ENCODE measurements at regions not wholly inside any gene's neighbourhood (a gene's known extent, or its start where the extent isn't known, plus 50 kb on each side); places are given as distances from the start of the nearest gene placed in this dataset.
"Not testable (repeated sequence)": the region's sequence is repeated elsewhere in the genome, so short reads cannot be mapped to it uniquely, and the experiment has no call there.

DNA sequence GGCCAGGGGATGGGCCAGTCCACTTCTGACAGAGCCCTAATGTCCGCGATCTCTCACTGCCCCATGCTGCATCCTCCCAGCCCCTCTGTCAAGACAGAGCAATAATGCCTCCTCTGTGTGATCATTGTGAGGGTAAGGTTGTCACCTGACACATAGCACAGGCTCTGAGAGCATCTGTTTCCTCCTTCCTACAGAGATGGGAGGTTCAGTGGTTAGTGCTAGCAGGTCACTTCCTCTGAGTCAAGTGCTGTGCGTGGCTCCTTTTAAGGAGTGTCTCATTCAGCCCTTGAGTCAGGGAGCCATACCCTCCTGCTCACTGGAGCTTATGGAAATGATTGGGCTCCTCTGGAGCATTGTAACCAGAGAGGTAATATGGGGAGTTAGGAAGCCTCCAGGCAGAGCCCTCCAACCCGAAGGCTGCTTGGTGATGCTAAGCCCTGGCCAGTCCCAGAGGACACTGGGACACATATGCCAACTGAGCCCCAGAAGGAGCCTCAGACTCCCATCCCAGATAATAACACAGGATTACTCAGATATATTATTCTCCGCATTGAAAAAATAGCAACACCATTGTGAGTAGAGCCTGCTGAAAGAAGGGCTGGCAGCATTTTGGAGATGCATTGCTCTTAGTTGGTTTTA is 189.0 kb downstream of the GALNT1 start:
- no peak for DNase-seq

DNA sequence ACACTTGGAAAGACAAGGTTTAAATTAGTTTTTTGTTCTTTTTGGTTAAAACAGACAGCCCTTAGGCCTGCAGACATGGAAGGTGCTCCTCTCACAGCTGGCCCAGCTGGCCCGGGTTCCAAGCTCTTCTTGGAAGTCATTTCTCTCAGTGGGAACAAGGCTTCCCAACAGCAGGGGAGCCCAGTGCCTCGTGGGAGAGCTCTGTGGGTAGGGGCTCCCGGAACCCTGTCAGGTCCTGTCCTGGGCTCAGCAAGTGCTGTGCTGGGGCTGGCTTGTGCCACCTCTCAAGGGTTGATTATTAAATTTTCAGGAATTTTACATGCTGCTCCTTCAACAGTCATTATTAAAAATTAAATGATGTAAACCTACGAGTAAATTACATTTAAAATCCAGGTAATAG is 189.6 kb downstream of the GALNT1 start:
- DNase-seq: no peak

DNA sequence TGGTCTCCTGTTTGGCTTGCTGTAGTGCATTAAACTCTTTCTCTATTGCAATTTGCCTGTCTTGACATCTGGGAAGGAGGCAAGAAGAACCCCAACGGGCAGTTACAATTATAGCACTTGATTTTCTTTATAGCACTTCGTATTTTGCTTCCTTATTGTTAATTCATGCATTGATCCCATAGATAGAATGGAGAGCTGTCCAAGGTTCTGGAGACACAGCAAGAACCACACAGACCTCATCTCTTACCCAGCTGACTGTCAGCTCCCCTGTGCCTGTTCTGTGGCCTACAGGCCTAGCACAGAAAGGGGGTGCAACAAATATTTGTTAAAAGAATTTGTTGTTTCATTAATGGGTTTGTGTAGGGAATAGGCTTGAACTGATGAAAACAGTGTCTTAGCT is 194.3 kb downstream of the GALNT1 start:
- no peak for DNase-seq

DNA sequence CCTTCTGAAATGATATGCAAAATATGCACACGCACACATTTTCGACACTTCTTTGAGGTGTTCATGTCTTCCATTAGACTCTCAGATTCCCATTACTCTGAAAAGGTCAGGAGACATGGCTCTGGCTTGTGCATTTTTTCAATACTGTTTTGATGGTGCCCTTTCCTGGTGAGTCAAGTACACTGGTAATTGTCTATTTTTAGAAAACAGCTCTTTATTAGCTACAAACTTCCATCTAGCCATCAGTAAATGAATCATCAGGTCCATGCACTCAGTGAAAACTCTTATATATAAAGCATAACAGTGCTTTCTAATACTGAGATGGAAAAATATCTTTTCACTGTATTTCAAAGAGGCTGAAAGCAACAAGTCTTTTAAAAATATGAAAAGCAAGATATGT is 194.9 kb downstream of the GALNT1 start:
- no peak for DNase-seq

DNA sequence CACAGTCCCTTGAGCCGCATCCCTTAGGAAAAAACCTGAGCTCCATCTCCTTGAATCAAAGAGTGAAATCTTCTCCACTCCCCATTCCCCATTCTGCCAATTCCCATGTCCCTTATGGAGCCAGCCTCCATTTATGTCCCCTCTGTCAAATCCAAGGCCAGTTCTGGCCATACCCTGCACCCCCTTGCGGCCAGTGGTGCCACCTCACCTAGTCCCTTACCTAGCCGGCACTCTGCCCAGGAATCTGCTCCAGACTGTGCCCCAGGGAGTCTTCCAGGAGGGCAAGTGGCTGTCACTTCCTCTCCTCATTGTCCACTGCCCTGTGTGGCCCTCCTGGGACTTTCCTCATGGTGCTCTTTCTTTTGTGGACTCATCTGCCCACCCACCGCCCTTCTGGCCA is 195.4 kb upstream of the RMP24 start:
- DNase-seq: no peak

DNA sequence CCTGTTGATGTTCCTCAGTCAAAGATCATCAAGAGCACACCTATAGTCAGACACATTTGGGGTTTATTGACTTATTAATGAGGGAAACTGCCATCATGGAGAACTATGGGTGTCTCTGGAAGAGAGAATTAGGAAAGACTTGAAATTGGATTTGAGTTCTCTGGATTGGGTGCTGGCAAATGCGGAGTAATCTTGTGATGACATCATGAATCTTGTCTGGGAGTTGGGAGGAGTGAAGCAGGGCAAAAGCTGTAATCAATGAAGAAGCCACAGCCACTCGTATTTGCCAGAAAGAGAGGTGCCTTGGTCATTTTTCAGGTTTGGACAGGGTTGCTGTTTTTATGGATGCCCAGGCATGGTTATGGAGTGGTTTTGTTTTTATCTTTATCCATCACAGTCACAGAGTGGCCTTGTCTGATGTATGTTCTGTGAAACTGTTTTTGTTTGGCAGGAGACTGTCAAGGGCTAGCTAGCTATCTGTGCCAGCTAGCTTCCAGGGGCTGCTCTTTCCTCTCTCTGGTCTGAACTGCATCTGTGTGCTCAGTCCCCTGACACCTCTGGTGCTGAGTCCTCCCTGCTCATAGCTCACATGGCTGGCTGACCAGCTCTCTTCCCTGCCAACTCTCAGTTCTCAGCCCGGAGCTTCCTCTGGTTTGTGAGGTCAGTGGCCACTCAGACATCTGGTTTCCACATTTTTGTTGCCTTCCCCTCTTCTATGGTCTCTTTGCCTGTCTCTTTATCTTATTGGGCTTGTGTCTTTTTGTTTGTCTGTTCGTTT is 193.4 kb upstream of the RMP24 start:
- DNase-seq: no peak

DNA sequence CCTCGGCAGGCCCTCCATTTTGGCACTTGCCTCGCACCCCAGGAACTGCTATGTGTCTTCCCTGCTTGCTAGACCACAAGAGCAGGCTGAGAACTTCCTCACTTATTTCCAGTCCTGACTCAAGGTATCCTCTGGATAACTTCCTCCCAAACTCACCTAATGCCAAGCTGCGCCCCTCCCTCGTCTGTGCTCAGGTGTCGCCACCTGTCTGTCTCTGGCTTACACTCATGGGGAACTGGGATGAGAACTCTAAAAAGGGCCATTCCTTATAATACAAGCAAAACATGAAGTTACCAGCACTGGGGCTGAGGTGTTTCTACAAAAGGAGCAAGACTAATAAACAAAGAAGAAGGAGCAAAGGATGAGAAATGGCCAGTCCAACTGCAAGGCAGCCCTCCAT is 191.5 kb upstream of the RMP24 start:
- no peak for DNase-seq

DNA sequence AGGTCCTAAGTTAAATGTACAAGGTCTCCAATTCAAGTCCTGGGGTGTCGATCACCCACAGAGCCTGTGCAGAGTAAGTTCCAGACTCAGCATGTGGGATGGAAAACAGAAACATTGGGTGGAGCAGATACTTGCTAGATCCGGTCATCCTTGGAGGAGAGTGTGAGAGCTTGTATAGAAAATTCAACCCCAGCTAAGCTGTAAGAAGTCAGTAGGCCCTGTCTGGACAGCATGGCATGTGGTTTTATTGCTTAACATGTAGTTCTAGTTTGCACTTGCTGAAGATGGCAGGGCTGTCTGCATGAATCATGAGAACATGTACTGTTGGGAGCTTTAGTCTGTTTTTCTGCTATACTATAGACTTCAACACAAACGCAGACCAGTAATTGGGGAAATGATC is 189.6 kb upstream of the RMP24 start:
- no peak for DNase-seq

DNA sequence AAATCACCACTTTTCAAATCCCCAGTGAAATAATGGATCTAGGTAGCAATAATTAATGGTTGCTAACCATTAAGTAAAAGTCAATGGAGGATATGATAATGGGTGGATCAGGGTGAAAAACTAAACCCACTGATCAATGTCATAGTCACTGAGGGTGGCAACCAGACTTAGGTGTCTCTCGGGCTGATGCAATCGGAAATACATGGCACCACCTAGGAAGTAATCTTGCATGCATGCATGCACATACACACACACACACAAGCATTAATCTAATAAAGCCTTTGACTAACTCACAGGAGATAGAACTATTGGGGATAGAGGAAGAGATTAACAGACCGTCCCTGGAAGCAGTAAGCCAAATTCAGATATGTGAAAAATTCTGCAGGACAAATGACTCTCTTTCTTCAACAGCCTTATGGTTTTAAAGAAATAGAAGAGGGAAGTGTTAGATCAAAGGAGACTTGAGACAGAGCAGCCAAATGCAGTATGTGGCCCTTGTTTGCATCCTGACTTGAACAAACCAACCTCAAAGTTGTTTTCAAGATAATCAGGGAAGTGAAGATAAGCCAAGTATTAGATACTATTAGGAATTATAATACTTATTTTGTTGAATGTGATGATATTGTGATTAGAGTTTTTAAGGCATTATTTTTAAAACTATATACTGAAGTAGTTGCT is 186.0 kb upstream of the RMP24 start:
- no peak for DNase-seq

DNA sequence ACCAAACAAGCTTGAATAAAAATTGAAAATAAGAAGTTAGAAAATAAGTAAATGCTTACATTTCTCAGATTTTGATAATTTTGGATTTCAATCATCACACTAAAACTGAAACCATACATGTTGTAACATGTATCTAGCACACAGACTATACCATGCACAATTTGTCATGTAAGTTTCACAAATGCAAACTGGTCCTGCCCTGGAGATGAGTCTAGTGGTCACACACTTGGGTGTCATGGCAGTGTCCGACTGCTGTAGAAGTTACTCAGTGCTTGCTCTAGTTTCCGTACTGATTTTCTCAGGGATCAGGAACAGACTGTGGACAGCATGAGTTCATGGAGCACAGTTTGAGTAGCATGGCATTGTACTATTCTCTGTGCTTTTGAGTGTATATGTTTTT is 182.9 kb upstream of the RMP24 start:
- DNase-seq: no peak

DNA sequence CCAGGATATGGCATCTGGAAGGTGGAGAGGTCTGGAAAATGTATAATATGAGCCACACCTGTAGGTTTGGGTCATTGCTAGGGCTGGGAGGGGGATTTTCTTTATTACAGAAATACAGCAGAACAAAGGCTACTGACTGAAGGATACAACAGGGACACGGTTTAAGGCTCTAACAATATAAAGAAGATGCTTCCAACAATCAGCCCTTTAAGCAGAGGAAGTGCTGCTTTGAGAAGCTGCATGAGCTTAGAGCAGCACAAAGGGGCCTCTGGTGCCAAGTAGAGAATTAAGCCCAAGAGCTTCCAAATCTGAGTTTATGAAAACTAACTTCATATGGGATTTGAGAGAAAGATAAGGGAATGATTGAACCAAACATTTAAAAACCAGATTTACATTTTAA is 174.5 kb upstream of the RMP24 start:
- no peak for DNase-seq

DNA sequence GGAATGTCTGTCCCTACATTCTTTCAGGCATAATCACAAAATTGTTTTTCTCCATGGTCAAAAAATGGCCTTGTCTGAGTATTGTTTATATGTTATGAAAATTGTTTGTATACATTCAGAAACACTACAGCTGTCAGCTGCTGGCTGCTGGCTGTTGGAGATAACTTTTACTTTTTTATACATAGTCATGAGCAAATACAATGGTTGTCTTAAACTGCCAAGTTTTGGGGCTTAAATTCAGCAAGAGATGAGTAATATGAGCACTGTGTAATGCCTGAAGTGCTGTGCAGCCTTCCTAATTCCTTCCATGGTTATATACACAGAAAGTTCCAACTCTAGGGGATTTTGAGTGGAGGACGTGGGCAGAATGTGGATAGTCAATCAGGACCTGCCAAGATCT is 168.9 kb upstream of the RMP24 start:
- DNase-seq: no peak

DNA sequence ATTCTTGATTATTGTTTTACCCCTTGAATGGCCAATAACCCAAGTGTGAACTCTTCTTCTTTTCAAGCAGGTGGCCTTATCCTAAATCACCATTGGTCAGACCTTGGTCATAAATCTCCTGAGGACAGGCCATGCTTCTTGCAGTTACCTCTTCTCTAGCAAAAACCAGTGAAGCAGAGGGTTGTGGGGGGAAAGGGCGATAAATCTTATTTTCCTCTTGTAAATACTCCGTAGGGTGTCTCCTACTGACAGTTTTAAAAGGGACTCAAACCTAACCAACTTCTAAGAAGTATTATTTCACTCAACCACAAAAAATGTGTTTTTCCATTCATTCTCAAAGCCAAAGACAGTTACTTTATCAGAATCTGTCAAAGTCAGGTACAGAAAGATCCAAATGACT is 168.1 kb upstream of the RMP24 start:
- no peak for DNase-seq

DNA sequence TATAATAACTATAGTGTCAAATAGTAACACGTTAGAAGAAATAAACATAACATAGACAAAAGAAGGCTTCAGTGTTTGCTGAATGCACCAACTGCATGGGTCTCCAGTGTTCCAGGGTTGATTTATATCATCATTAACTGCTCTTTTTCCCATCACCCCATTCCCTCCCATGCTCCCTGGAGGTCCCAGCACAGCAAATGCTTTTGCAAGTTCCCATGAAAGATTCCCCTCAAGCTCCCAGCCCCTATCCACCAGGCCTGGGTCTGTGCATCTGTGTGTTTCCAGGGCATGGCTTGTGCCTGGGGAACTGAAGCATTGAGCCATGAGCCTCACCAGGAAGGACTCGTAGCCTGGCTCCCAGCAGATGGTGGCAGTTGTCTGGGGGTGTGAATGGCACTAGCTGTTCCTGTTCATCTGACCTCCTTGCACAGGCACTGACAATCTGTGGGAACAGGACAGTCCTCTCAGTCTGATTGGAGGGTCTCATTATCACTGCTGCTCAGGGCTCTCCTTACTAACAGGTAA is 164.6 kb upstream of the RMP24 start:
- no peak for DNase-seq

DNA sequence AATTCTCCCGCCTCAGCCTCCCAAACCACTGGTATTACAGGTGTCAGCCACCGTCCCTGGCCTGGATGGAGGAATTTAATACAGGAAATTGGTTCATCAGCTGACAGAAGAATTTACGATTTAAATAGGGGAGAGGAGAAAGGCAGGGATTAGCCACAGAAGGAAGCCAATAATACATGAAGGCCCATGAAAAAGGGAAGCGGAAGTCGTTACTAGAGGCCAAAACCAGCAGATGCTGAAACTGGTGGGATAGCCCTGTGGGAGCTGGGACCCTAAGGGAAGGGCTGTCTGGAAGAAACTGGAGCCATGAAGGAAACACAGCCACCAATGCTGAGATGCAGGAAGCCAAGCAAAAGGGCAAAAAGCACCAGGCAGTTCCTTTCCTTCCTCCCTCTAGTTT is 163.7 kb upstream of the RMP24 start:
- DNase-seq: no peak

DNA sequence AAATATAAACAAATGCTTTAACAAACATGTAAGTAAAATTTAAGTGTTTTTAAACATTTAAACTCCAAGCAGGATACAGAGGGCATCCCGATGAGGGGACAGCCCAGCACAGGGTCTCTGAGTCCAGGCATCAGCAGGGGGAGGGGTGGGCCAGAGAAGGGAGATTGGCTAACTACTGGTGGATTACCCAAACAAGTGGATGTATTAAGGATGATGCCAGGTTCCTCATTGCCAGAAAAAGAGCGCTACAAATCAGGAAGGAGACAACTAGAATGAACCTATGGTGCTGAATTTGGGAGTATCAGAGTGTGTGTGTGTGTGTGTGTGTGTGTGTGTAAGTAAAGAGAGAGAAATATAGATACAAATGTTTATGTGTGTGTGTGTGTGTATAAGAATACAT is 162.0 kb upstream of the RMP24 start:
- no peak for DNase-seq

DNA sequence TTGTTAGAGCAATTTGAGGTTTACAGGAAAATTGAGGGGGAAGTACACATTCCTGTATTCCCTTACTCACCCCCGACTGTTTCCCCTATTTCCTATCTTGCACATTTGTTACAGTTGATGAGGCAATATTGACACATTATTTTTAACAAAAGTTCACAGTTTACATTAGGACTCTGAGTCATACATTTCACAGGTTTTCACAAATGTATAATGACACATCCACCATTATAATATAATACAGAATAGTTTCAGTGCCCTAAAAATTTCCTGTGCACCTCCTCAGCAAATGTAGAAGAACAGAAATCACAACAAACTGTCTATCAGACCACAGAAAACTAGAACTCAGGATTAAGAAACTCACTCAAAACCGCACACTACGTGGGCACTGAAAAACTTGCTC is 160.6 kb upstream of the RMP24 start:
- no peak for DNase-seq

DNA sequence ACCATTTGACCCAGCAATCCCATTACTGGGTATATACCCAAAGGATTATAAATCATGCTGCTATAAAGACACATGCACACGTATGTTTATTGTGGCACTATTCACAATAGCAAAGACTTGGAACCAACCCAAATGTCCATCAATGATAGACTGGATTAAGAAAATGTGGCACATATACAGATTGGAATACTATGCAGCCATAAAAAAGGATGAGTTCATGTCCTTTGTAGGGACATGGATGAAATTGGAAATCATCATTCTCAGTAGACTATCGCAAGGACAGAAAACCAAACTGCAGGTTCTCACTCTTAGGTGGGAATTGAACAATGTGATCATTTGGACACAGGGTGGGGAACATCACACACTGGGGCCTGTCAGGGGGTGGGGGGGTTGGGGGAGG is 157.5 kb upstream of the RMP24 start:
- not testable (repeated sequence) for DNase-seq

DNA sequence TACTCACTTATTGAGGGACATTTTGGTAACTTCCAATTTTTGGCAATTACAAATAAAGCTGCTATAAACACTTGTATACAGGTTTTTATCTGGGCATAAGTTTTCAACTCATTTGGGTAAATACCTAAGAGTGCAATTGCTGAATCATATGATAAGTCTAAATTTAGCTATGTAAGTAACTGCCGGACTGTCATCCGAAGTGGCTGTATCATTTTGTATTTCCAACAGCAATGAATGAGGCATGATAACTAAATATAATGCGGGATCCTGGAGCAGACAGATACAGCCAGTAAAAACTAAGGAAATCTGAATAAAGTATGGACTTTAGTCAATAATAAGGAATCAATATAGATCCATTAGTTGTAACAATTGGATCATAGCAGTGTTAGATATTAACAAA is 156.5 kb upstream of the RMP24 start:
- DNase-seq: no peak

DNA sequence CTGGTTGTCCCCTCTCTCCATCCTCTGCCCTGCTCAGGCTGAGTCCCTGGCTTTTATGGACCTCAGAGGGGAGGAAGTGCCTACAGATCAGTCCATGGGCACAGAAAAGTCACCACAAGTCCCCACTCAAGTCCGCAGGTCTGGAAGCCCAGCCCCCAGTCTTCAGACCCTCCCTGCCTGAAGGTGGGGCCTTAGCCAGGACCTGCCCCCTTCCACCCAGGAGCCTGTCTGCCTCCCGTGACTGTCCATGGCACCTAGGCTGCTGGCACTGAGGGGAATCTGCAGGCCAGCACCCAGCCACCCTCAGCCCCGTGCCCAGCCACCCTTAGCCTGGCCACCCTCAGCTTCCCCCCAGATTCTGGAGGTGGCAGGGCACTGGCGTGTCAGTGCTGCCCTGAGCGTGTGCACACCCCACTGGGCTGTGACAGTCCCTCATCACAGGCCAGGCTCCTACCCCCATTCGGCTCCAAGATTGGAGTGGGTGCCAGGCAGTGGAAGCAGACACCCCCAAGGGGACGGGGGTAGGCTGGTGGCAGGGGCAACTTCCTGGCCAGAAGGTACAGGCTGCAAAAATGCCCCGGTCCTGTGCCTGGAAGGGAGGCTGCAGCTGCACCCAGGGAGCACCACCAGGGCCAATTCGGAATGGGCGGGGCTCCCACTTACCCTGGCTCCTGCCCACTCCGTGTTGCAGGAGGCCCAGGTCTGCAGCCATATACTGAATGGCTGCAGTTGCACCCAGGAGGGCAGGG is 154.7 kb upstream of the RMP24 start:
- no peak for DNase-seq

DNA sequence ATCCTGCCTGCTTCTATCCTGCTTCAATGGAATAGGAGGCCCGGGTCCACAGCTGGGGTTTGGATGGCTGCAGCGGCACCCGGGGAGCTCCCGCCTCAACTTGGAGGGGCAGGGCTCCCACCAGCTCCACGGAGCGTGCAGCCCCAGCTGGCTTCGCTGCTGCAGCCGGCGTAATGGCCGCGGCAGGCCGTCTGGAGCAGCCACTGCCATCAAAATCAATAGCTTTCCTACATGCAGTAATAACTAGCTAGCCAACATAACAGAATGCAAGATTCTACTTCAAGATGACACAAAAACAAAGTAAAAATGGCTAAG is 154.2 kb upstream of the RMP24 start:
- DNase-seq: no peak

DNA sequence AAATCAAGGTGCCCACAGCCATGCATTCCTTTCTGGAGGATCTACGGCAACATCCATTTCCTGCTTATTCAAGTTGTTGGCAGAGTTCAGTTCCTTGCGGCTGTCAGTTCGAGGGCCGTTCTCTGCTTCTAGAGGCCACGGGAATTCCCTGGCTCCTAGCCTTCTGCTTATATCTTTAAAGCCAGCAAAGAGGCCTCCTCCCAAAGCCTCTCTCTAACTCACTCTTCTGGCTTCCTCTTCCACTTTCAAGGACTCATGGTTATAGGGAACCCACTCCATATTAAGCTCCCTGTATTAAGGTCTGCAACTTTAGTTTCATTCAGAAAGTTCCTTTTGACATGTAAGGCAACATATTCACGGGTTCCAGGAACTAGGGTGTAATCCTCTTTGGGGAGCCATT is 150.1 kb upstream of the RMP24 start:
- DNase-seq: no peak

DNA sequence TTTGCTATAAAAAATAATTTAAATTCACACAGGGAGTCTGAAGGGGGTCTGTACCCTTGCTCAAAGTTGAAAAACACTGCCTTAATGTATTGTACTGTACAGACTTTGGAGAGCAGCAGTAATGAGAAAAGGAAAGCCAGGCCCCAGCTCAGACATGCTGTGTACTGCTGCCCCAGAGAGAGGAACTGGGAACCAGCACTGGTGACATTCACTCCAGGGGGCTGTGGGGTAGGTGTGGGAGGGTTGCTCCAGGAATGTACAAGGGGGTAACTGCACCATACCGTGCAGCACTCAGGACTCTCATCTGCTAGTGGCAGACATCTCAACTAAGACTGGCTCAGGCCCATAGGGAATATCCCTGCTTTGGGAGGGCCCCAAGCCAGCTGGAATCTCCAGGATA is 146.0 kb upstream of the RMP24 start:
- no peak for DNase-seq
